Activated naive CD4-positive, alpha-beta T cell treated with anti-CD3 and anti-CD28 coated beads for 36 hours (primary cell): ENCODE measurements at regions not wholly inside any gene's neighbourhood (a gene's known extent, or its start where the extent isn't known, plus 50 kb on each side); places are given as distances from the start of the nearest gene placed in this dataset.
"Not testable (repeated sequence)": the region's sequence is repeated elsewhere in the genome, so short reads cannot be mapped to it uniquely, and the experiment has no call there.

ENCODE experiments used
- CTCF ChIA-PET: fragments of 350-600 bp; sonication (Branson Sonifier 250); formaldehyde crosslinking; loops from one replicate; lab custom pipeline; 2021; ENCODE audit warnings: antibody characterized with exemption; lab: Charles Lee
- DNase-seq: peaks from one replicate; pipeline ENCODE4 v3.0.0-alpha.2; 2020
- H3K27ac Mint-ChIP-seq: one replicate; pipeline ENCODE4 v1.8.0; 2021; ENCODE audit warnings: mild to moderate bottlenecking, mixed read lengths
- H3K27me3 Mint-ChIP-seq: one replicate; pipeline ENCODE4 v1.8.0; 2021; ENCODE audit warnings: low read depth, mixed read lengths
- H3K36me3 Mint-ChIP-seq: one replicate; pipeline ENCODE4 v1.8.0; 2021; ENCODE audit warnings: low read depth, mixed read lengths
- H3K4me1 Mint-ChIP-seq: one replicate; pipeline ENCODE4 v1.8.0; 2021; ENCODE audit warnings: low read depth, mixed read lengths
- H3K4me3 Mint-ChIP-seq: one replicate; pipeline ENCODE4 v1.8.0; 2021; ENCODE audit warnings: mild to moderate bottlenecking, moderate library complexity, mixed read lengths
- H3K9me3 Mint-ChIP-seq: one replicate; pipeline ENCODE4 v1.8.0; 2021; ENCODE audit warnings: mixed read lengths
- intact Hi-C: fragments of 100-400 bp; cut with micrococcal nuclease; formaldehyde crosslinking; loops from one replicate; pipeline ENCODE4 v1.15.1; 2023

GRCh38 chr17:20842012-20842411 lies 200.8 kb downstream of the USP22 start:
- H3K27me3 Mint-ChIP-seq = peaks cover 25% of the 10 kb centered on the region
- peaks cover 10% of the 10 kb centered on the region for H3K4me1 Mint-ChIP-seq
- H3K36me3 Mint-ChIP-seq, CTCF ChIA-PET, intact Hi-C loops, H3K27ac Mint-ChIP-seq, H3K9me3 Mint-ChIP-seq, DNase-seq, H3K4me3 Mint-ChIP-seq: not testable (repeated sequence)

- intact Hi-C loops, H3K27ac Mint-ChIP-seq, DNase-seq, H3K36me3 Mint-ChIP-seq, H3K9me3 Mint-ChIP-seq, H3K4me3 Mint-ChIP-seq, CTCF ChIA-PET: not testable (repeated sequence)
- H3K27me3 Mint-ChIP-seq = peaks cover 25% of the 10 kb centered on the region
- peaks cover 10% of the 10 kb centered on the region for H3K4me1 Mint-ChIP-seq
Measured at GRCh38 chr17:20843261-20843660, 199.6 kb downstream of the USP22 start.

- intact Hi-C loops, H3K36me3 Mint-ChIP-seq, CTCF ChIA-PET, H3K9me3 Mint-ChIP-seq, H3K27ac Mint-ChIP-seq: not testable (repeated sequence)
- H3K4me1 Mint-ChIP-seq = peaks cover 10% of the 10 kb centered on the region
- peak overlapping the region; percentile 60 for H3K4me3 Mint-ChIP-seq
- H3K27me3 Mint-ChIP-seq = peaks cover 26% of the 10 kb centered on the region
- DNase-seq = peak; percentile 51
Measured at GRCh38 chr17:20843799-20844553, 198.8 kb downstream of the USP22 start.

- DNase-seq, CTCF ChIA-PET, H3K9me3 Mint-ChIP-seq, intact Hi-C loops, H3K36me3 Mint-ChIP-seq, H3K27ac Mint-ChIP-seq, H3K4me3 Mint-ChIP-seq: not testable (repeated sequence)
- Mint-ChIP-seq H3K4me1 (peaks cover 15% of the 10 kb centered on the region), H3K27me3 (peaks cover 33% of the 10 kb centered on the region)
Measured at GRCh38 chr17:20848869-20849443, 193.9 kb downstream of the USP22 start.

GRCh38 chr17:20851591-20852238 lies 191.1 kb downstream of the USP22 start:
- not testable (repeated sequence) for DNase-seq
- CTCF ChIA-PET = interaction anchor here (1.8 kb wide), 1 partner anchor 51 kb away, joined by 4 read pairs; no protein-coding TSS in a partner anchor
- intact Hi-C loops = loop anchor here (5.0 kb wide), 1 partner anchor 49 kb away; no protein-coding TSS in a partner anchor

GRCh38 chr17:20852239-20852989 lies 190.4 kb downstream of the USP22 start:
- Mint-ChIP-seq H3K4me3 (peak overlapping the region; percentile 68), H3K4me1 (peaks cover 15% of the 10 kb centered on the region), H3K36me3 (no peaks in the 10 kb centered on the region), H3K27ac (no peak overlapping the region), H3K27me3 (peaks cover 40% of the 10 kb centered on the region), H3K9me3 (no peaks in the 10 kb centered on the region)
- intact Hi-C loops = loop anchor here (5.0 kb wide), 1 partner anchor 50 kb away; no protein-coding TSS in a partner anchor
- CTCF ChIA-PET = interaction anchor here (1.8 kb wide), 1 partner anchor 52 kb away, joined by 4 read pairs; no protein-coding TSS in a partner anchor
- DNase-seq = peak; percentile 28

More at GRCh38 chr17:20851591-20852238, 191.1 kb downstream of the USP22 start:
- not testable (repeated sequence) for H3K36me3 Mint-ChIP-seq, H3K27ac Mint-ChIP-seq, H3K9me3 Mint-ChIP-seq
- Mint-ChIP-seq H3K27me3 (peaks cover 37% of the 10 kb centered on the region), H3K4me1 (peaks cover 15% of the 10 kb centered on the region), H3K4me3 (peak overlapping the region; percentile 68)

- no peak overlapping the region for H3K27ac Mint-ChIP-seq
- H3K4me1 Mint-ChIP-seq = peaks cover 15% of the 10 kb centered on the region
- CTCF ChIA-PET = no interaction called here
- H3K36me3 Mint-ChIP-seq = no peaks in the 10 kb centered on the region
- no peak overlapping the region for H3K4me3 Mint-ChIP-seq
- no peak for DNase-seq
- H3K27me3 Mint-ChIP-seq = peaks cover 40% of the 10 kb centered on the region
- no peaks in the 10 kb centered on the region for H3K9me3 Mint-ChIP-seq
- intact Hi-C loops = loop anchor here (5.0 kb wide), 1 partner anchor 51 kb away; no protein-coding TSS in a partner anchor
Measured at GRCh38 chr17:20852990-20853370, 189.8 kb downstream of the USP22 start.

GRCh38 chr17:20855910-20856470 lies 186.8 kb downstream of the USP22 start:
- intact Hi-C loops, H3K4me3 Mint-ChIP-seq, DNase-seq, H3K27ac Mint-ChIP-seq, H3K36me3 Mint-ChIP-seq, H3K9me3 Mint-ChIP-seq: not testable (repeated sequence)
- CTCF ChIA-PET = interaction anchor here (0.6 kb wide), 1 partner anchor 54 kb away, joined by 3 read pairs; no protein-coding TSS in a partner anchor
- Mint-ChIP-seq H3K4me1 (peaks cover 15% of the 10 kb centered on the region), H3K27me3 (peaks cover 36% of the 10 kb centered on the region)

- H3K4me3 Mint-ChIP-seq, H3K9me3 Mint-ChIP-seq, H3K36me3 Mint-ChIP-seq, intact Hi-C loops, DNase-seq, H3K27ac Mint-ChIP-seq, CTCF ChIA-PET, H3K4me1 Mint-ChIP-seq: not testable (repeated sequence)
- H3K27me3 Mint-ChIP-seq = peaks cover 16% of the 10 kb centered on the region
Measured at GRCh38 chr17:20866444-20867209, 176.2 kb downstream of the USP22 start.

GRCh38 chr17:20867436-20867937 lies 175.3 kb downstream of the USP22 start:
- intact Hi-C loops, H3K27ac Mint-ChIP-seq, H3K4me3 Mint-ChIP-seq, H3K9me3 Mint-ChIP-seq, CTCF ChIA-PET, DNase-seq, H3K36me3 Mint-ChIP-seq, H3K4me1 Mint-ChIP-seq: not testable (repeated sequence)
- peaks cover 11% of the 10 kb centered on the region for H3K27me3 Mint-ChIP-seq
